Activated CD4-positive, CD25-positive, alpha-beta regulatory T cell (primary cell): ENCODE measurements at regions not wholly inside any gene's neighbourhood (a gene's known extent, or its start where the extent isn't known, plus 50 kb on each side); places are given as distances from the start of the nearest gene placed in this dataset.

Experiments used
- DNase-seq, 4 experiments: peaks; one replicate each; lab custom pipeline; 2025; lab: John Stamatoyannopoulos, UW

GRCh38 chr2:41933046-41933420 is 114.8 kb upstream of the PKDCC start:
- no peak for DNase-seq

GRCh38 chr2:41933585-41934320 is 114.1 kb upstream of the PKDCC start:
- no peak for DNase-seq

GRCh38 chr2:41934329-41934958 is 113.4 kb upstream of the PKDCC start:
- DNase-seq: no peak

- DNase-seq: no peak
Observed at GRCh38 chr2:41935002-41935401, 112.8 kb upstream of the PKDCC start.

GRCh38 chr2:41935825-41936224 is 112.0 kb upstream of the PKDCC start:
- no peak for DNase-seq

GRCh38 chr2:41936771-41937463 is 110.9 kb upstream of the PKDCC start:
- no peak for DNase-seq

- no peak for DNase-seq
Observed at GRCh38 chr2:41937464-41937906, 110.3 kb upstream of the PKDCC start.

- no peak for DNase-seq
Observed at GRCh38 chr2:41937921-41938708, 109.7 kb upstream of the PKDCC start.

GRCh38 chr2:41940060-41940744 is 107.6 kb upstream of the PKDCC start:
- no peak for DNase-seq

GRCh38 chr2:41940745-41941063 is 107.1 kb upstream of the PKDCC start:
- DNase-seq: no peak

GRCh38 chr2:41941831-41942230 is 106.0 kb upstream of the PKDCC start:
- no peak for DNase-seq

- no peak for DNase-seq
Observed at GRCh38 chr2:41942278-41942677, 105.5 kb upstream of the PKDCC start.

- DNase-seq: no peak
Observed at GRCh38 chr2:41943159-41943558, 104.7 kb upstream of the PKDCC start.

- no peak for DNase-seq
Observed at GRCh38 chr2:41944220-41944880, 103.5 kb upstream of the PKDCC start.

- DNase-seq: no peak
Observed at GRCh38 chr2:41947701-41948396, 100.0 kb upstream of the PKDCC start.

- no peak for DNase-seq
Observed at GRCh38 chr2:41948397-41948763, 99.4 kb upstream of the PKDCC start.

- no peak for DNase-seq
Observed at GRCh38 chr2:41949091-41949882, 98.5 kb upstream of the PKDCC start.

- DNase-seq: no peak
Observed at GRCh38 chr2:41949883-41950665, 97.7 kb upstream of the PKDCC start.

GRCh38 chr2:41950666-41950960 is 97.2 kb upstream of the PKDCC start:
- no peak for DNase-seq
